ENCODE measurements at regions not wholly inside any gene's neighbourhood (a gene's known extent, or its start where the extent isn't known, plus 50 kb on each side); places are given as distances from the start of the nearest gene placed in this dataset.

DNA sequence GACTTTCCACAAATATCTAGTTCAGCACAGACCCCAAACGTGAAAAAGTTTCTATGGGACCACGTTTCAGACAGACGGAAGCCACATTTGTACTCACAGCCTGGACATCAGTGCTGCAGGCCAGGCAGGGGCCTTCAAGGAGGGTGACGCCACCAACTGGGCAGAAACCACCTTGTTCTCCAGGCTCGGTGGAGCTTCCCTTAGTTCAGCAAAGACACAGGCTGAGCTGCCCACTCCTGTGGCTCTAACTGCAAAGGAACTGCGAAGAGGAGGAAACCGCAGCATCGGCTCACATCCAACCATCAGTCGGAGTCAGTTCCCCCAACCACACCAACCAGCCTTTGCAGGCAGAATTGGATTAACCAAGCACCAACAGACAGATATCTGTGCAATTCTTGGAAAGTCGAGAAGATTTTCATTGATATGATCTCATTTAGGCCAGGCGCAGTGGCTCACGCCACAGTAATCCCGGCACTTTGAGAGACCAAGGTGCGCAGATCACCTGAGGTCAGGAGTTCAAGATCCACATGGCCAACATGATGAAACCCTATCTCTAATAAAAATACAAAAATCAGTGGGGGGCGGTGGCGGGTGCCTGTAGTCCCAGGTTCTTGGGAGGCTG lies 73.3 kb upstream of the CNEP1R1 start:
- TF ChIP-seq CTCF (IDR thresholded peaks at IDR 0.05; ENCODE audit: insufficient read depth, low read length) = no peak
- no peak for TF ChIP-seq POLR2AphosphoS5 (IDR thresholded peaks at IDR 0.05; ENCODE audit: low read depth)
- no peak for TF ChIP-seq GABPA (IDR thresholded peaks at IDR 0.05; ENCODE audit: low read depth)
- TF ChIP-seq, protein P1, sequence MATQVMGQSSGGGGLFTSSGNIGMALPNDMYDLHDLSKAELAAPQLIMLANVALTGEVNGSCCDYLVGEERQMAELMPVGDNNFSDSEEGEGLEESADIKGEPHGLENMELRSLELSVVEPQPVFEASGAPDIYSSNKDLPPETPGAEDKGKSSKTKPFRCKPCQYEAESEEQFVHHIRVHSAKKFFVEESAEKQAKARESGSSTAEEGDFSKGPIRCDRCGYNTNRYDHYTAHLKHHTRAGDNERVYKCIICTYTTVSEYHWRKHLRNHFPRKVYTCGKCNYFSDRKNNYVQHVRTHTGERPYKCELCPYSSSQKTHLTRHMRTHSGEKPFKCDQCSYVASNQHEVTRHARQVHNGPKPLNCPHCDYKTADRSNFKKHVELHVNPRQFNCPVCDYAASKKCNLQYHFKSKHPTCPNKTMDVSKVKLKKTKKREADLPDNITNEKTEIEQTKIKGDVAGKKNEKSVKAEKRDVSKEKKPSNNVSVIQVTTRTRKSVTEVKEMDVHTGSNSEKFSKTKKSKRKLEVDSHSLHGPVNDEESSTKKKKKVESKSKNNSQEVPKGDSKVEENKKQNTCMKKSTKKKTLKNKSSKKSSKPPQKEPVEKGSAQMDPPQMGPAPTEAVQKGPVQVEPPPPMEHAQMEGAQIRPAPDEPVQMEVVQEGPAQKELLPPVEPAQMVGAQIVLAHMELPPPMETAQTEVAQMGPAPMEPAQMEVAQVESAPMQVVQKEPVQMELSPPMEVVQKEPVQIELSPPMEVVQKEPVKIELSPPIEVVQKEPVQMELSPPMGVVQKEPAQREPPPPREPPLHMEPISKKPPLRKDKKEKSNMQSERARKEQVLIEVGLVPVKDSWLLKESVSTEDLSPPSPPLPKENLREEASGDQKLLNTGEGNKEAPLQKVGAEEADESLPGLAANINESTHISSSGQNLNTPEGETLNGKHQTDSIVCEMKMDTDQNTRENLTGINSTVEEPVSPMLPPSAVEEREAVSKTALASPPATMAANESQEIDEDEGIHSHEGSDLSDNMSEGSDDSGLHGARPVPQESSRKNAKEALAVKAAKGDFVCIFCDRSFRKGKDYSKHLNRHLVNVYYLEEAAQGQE (IDR thresholded peaks at IDR 0.05; ENCODE audit: insufficient replicate concordance, low read depth) = no peak
